ENCODE measurements at regions not wholly inside any gene's neighbourhood (a gene's known extent, or its start where the extent isn't known, plus 50 kb on each side); places are given as distances from the start of the nearest gene placed in this dataset.

DNA sequence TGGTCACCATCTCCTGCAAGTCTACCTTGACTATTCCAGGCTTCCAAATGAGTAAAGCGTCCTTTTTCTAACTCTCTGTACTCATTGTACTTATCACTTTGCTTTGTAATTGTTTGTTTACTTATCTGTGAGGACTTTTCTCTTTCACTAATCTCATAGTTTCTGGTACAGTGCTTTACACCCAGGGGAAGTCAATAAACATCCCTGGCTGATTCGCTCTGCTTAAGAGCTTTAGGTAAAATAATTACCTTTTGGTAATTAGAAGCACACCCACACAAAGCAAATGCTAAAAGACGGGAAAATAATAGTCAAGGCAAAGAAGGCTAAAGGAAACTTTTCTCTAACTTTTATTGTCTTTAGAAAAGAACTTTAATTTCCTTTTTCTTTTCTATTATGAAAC is 466.9 kb upstream of the ROBO1 start:
- Histone ChIP-seq H3K4me1 (no peaks in the 10 kb centered on the region), H3K36me3 (no peaks in the 10 kb centered on the region), H3K9ac (ENCODE audit: low read depth in 2 of 2, low read length in 2 of 2) (no peak overlapping the region), H3K27ac (no peak overlapping the region), H3K27me3 (no peaks in the 10 kb centered on the region), H3K9me3 (no peaks in the 10 kb centered on the region), H3K4me3 (no peak overlapping the region)
- intact Hi-C loops (cut with DNase I), result no loop called here
- DNase-seq, result no peak
- TF ChIP-seq, protein P1, sequence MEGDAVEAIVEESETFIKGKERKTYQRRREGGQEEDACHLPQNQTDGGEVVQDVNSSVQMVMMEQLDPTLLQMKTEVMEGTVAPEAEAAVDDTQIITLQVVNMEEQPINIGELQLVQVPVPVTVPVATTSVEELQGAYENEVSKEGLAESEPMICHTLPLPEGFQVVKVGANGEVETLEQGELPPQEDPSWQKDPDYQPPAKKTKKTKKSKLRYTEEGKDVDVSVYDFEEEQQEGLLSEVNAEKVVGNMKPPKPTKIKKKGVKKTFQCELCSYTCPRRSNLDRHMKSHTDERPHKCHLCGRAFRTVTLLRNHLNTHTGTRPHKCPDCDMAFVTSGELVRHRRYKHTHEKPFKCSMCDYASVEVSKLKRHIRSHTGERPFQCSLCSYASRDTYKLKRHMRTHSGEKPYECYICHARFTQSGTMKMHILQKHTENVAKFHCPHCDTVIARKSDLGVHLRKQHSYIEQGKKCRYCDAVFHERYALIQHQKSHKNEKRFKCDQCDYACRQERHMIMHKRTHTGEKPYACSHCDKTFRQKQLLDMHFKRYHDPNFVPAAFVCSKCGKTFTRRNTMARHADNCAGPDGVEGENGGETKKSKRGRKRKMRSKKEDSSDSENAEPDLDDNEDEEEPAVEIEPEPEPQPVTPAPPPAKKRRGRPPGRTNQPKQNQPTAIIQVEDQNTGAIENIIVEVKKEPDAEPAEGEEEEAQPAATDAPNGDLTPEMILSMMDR (IDR thresholded peaks at IDR 0.05), result no peak

DNA sequence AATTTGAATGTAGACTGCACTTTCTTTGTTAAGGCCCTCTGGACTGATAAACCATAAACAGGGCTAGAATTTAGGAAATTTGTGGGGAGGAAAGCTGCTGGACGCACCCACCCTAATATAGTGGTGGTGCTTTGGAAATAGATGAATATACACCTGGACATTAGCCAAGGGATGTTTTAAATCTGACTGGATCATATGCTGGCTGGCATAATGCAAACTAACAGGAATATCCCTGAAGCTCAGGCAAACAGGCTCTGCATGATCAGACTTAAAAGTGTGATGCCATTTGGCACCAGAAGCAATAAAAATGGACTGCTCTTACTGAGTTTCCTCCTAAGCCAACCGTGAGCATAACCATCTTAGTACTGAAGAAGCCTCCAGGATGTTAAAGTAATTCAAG is 465.8 kb upstream of the ROBO1 start:
- intact Hi-C loops (cut with DNase I), result no loop called here
- Histone ChIP-seq H3K9me3 (no peaks in the 10 kb centered on the region), H3K27me3 (no peaks in the 10 kb centered on the region), H3K27ac (no peak overlapping the region), H3K9ac (ENCODE audit: low read depth in 2 of 2, low read length in 2 of 2) (no peak overlapping the region), H3K4me3 (no peak overlapping the region), H3K4me1 (no peaks in the 10 kb centered on the region), H3K36me3 (no peaks in the 10 kb centered on the region)
- DNase-seq, result no peak
- TF ChIP-seq, protein P1 (IDR thresholded peaks at IDR 0.05), result no peak

- Histone ChIP-seq H3K9ac (ENCODE audit: low read depth in 2 of 2, low read length in 2 of 2) (no peak overlapping the region), H3K9me3 (no peaks in the 10 kb centered on the region), H3K36me3 (no peaks in the 10 kb centered on the region), H3K27me3 (no peaks in the 10 kb centered on the region), H3K27ac (no peak overlapping the region), H3K4me1 (no peaks in the 10 kb centered on the region), H3K4me3 (no peak overlapping the region)
- intact Hi-C loops (cut with DNase I), result no loop called here
- TF ChIP-seq, protein P1 (IDR thresholded peaks at IDR 0.05), result no peak
- DNase-seq, result no peak
These were observed 465.0 kb upstream of the ROBO1 start for GRCh38 chr3:80232760-80233159.

DNA sequence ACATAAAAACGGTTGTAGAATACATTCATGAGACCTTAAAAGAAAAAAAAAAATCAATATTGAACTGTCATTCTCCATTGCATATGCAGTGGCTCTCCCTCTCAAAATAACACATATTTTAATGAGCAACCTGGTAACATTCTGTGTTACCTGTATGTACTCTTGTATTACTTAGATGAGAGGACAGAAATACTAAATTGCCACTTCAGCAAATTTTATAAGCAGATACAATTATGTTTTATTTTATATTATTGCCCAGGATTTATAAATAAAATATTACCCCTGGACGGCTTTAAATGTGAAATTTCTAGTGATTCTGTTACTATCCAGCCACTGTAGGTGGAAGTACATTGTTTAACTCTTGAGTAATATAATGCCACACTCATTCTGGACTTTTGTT is 463.2 kb upstream of the ROBO1 start:
- no peak overlapping the region for H3K27ac ChIP-seq
- DNase-seq, result no peak
- H3K9ac ChIP-seq (ENCODE audit: low read depth in 2 of 2, low read length in 2 of 2), result no peak overlapping the region
- intact Hi-C loops (cut with DNase I), result no loop called here
- TF ChIP-seq, protein P1 (IDR thresholded peaks at IDR 0.05), result no peak
- no peaks in the 10 kb centered on the region for H3K9me3 ChIP-seq
- no peak overlapping the region for H3K4me3 ChIP-seq
- H3K27me3 ChIP-seq, result no peaks in the 10 kb centered on the region
- H3K36me3 ChIP-seq, result no peaks in the 10 kb centered on the region
- H3K4me1 ChIP-seq, result no peaks in the 10 kb centered on the region

DNA sequence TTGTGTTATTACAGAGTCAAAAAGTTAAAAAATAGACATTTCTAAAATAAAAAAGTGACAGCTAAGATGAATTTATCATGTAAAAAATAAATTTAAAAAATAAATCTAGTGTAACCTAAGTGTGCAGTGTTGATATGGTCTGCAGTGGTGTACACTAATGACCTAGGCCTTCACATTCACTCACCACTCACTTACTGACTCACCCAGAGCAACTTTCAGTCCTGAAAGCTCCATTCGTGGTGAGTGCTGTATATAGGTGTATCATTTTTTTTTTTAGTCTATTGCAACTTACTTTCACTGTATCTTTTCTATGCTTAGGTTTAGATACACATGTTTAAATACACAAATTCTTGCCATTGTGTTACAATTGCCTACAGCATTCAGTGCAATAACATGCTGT is 459.4 kb upstream of the ROBO1 start:
- TF ChIP-seq, protein P1 (IDR thresholded peaks at IDR 0.05), result no peak
- Histone ChIP-seq H3K27me3 (no peaks in the 10 kb centered on the region), H3K4me1 (no peaks in the 10 kb centered on the region), H3K9ac (ENCODE audit: low read depth in 2 of 2, low read length in 2 of 2) (no peak overlapping the region), H3K4me3 (no peak overlapping the region), H3K36me3 (no peaks in the 10 kb centered on the region), H3K27ac (no peak overlapping the region), H3K9me3 (no peaks in the 10 kb centered on the region)
- no peak for DNase-seq
- intact Hi-C loops (cut with DNase I), result no loop called here

- H3K4me1 ChIP-seq, result no peaks in the 10 kb centered on the region
- TF ChIP-seq, protein P1 (IDR thresholded peaks at IDR 0.05), result no peak
- H3K27me3 ChIP-seq, result no peaks in the 10 kb centered on the region
- intact Hi-C loops (cut with DNase I), result no loop called here
- H3K9ac ChIP-seq (ENCODE audit: low read depth in 2 of 2, low read length in 2 of 2), result no peak overlapping the region
- DNase-seq, result no peak
- H3K27ac ChIP-seq, result no peak overlapping the region
- H3K9me3 ChIP-seq, result no peaks in the 10 kb centered on the region
- H3K36me3 ChIP-seq, result no peaks in the 10 kb centered on the region
- H3K4me3 ChIP-seq, result no peak overlapping the region
These were observed 447.4 kb upstream of the ROBO1 start for GRCh38 chr3:80215191-80215590.

All from colonic mucosa (tissue), 4 donors.